Duodenal mucosa (tissue), 2 donors: ENCODE measurements at regions not wholly inside any gene's neighbourhood (a gene's known extent, or its start where the extent isn't known, plus 50 kb on each side); places are given as distances from the start of the nearest gene placed in this dataset.

Source experiments
- H3K27ac ChIP-seq: one replicate; pipeline ENCODE4 v1.7.0; 2013; ENCODE audit warnings: low read depth, low read length
- H3K27me3 ChIP-seq, 2 donors: one replicate each; pipeline ENCODE4 v1.7.0; 2013; ENCODE audit warnings: low read length in 2 of 2, control low read depth in 1 of 2; ENCODE audit not compliant: insufficient read depth in 2 of 2, control insufficient read depth in 1 of 2
- H3K36me3 ChIP-seq, 2 donors: one replicate each; pipeline ENCODE4 v1.7.0; 2013; ENCODE audit warnings: low read length in 2 of 2, control low read depth in 1 of 2; ENCODE audit not compliant: insufficient read depth in 2 of 2, control insufficient read depth in 1 of 2
- H3K4me1 ChIP-seq, 2 donors: one replicate each; pipeline ENCODE4 v1.7.0; 2013; ENCODE audit warnings: low read length in 2 of 2, control low read depth in 1 of 2; ENCODE audit not compliant: insufficient read depth in 2 of 2, control insufficient read depth in 1 of 2
- H3K4me3 ChIP-seq, 2 donors: one replicate each; pipeline ENCODE4 v1.7.0; 2013; ENCODE audit warnings: low read length in 2 of 2, low read depth in 1 of 2
- H3K9ac ChIP-seq, 2 donors: one replicate each; pipeline ENCODE4 v1.7.0; 2013; ENCODE audit warnings: low read length in 2 of 2, low read depth in 1 of 2
- H3K9me3 ChIP-seq, 2 donors: one replicate each; pipeline ENCODE4 v1.7.0; 2013; ENCODE audit warnings: low read length in 2 of 2, control low read depth in 1 of 2; ENCODE audit not compliant: control insufficient read depth in 1 of 2

DNA sequence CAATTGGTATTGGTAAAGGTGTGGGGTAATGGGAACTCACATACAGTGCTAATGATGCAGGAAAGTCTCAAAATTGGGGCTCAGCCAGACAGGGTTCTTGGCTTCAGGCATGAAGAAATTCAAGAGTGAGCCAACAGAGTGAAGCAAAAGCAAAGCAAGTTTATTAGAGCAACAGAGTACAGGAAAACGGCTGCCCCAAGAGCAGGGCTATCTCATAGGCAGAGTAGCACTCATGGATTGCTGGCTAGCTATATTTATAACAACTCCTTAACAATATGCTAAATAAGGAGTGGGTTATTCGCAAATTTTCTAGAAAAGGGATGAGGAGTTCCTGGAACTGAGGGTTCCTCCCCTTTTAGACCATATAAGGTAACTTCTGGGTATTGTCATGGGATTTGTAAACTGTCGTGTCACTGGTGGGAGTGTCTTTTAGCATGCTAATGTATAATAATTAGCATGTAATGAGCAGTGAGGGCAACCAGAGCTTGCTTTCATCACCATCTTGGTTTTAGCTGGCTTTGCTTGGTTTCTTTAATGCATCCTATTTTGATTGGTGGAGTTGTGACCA lies 233.8 kb upstream of the NOL4 start:
- no peaks in the 10 kb centered on the region for H3K36me3 ChIP-seq

DNA sequence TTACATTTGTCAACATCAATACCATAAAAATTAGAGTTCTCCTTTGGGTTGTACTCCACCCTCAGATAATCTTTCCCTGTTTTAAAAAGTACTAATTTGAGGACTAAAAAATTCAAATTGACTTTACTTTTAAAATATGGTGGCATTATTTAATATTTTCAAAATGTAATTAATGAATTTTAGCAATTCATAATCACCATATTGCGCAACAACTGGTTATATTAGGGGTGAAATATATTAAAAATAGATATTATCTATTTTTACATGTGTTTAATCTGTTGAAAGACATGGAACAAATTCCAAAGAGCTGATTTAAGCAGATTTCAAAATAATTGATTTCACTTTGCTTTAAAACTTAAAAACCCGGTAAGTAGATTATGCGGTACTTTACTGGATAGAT lies 236.6 kb upstream of the NOL4 start:
- Histone ChIP-seq H3K27me3 (no peaks in the 10 kb centered on the region), H3K4me3 (no peak overlapping the region), H3K4me1 (no peaks in the 10 kb centered on the region), H3K9ac (no peak overlapping the region), H3K36me3 (no peaks in the 10 kb centered on the region), H3K27ac (no peak overlapping the region), H3K9me3 (no peaks in the 10 kb centered on the region)

More for the DNA sequence above, 233.8 kb upstream of the NOL4 start:
- H3K4me1 ChIP-seq, result no peaks in the 10 kb centered on the region
- H3K27ac ChIP-seq, result no peak overlapping the region
- H3K9me3 ChIP-seq, result no peaks in the 10 kb centered on the region
- H3K9ac ChIP-seq, result no peak overlapping the region
- no peaks in the 10 kb centered on the region for H3K27me3 ChIP-seq
- H3K4me3 ChIP-seq, result no peak overlapping the region

DNA sequence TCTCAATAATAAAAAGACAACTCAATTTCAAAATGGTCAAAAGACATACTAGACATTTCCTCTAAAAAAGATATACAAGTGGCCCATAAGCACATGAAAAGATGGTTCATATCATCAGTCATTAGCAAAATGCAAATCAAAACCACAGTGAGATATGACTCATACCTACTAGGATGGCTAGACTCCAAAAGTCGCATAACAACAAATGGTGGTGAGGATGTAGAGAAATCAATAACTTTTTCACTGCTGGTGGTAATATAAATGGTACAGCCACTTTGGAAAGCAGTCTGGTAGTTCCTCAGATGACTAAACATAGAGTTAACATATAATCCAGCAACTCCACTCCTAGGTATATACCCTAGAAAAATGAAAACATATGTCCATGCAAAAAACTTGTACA lies 242.3 kb upstream of the NOL4 start:
- Histone ChIP-seq H3K27me3 (no peaks in the 10 kb centered on the region), H3K4me1 (no peaks in the 10 kb centered on the region), H3K9ac (no peak overlapping the region), H3K4me3 (no peak overlapping the region), H3K36me3 (no peaks in the 10 kb centered on the region), H3K27ac (no peak overlapping the region), H3K9me3 (no peaks in the 10 kb centered on the region)

DNA sequence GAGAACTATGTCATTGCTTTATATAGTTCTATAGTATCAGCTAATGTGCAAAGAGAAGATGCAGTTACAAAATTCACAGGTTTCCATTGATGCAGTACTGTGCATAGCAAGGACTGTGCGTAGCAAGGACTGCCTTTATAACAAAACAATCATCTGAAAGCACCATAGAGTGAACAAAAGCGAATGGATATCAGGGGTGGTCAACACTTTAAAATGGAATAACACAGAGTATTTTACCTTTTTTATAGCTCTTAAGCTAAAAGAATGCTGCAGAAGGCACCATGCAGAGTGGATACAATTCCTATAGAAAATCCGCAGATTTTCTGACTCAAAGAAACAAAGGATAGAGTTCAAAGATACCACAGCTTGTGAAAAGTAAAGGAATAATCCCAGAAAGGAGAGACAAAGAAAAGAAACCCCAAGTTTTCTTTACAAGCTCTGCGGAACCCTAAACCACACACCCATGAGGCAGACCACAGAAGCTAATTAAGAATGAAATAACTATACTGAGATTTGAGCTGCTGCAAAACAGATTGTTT lies 229.9 kb upstream of the DTNA start:
- no peak overlapping the region for H3K27ac ChIP-seq
- no peak overlapping the region for H3K4me3 ChIP-seq
- H3K9me3 ChIP-seq, result no peaks in the 10 kb centered on the region
- H3K9ac ChIP-seq, result no peak overlapping the region
- no peaks in the 10 kb centered on the region for H3K27me3 ChIP-seq
- no peaks in the 10 kb centered on the region for H3K36me3 ChIP-seq
- H3K4me1 ChIP-seq, result no peaks in the 10 kb centered on the region

DNA sequence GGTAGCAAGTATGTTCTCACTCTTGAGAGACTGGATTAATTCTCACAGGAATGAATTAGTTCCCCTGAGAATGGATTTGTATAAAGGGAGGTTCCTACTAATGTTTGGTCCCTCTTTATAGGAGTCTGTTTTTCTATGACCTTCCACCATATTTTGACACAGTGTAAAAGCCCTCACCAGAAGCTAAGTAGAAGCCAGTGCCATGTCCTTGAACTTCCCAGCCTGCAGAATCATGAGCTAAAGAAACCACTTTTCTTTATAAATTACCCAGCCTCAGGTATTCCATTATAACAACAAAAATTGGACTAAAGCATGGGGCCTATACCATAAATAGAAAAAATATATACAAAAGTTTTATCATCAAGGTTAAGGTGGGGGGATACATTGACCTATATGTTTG lies 227.9 kb upstream of the DTNA start:
- no peaks in the 10 kb centered on the region for H3K4me1 ChIP-seq
- no peaks in the 10 kb centered on the region for H3K27me3 ChIP-seq
- no peaks in the 10 kb centered on the region for H3K36me3 ChIP-seq
- no peak overlapping the region for H3K9ac ChIP-seq
- no peak overlapping the region for H3K4me3 ChIP-seq
- no peak overlapping the region for H3K27ac ChIP-seq
- H3K9me3 ChIP-seq, result no peaks in the 10 kb centered on the region

DNA sequence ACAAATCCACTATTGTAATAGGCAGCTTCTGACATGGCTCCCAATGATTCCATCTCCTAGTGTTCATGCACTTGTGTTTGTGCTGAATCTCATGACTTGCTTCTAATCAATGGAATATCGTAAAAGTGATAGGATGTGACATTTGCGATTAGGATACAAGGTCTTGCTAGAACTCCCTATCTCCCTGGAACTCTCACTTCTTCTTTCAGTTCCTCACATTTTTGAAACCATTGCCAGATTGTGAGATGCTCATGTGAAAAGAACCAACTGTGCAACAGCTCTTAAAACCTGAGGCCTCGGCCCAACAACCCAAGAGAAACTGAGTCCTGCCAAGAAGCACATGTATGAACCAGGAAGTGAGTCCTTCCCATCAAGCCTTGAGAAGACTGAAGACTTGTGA lies 226.9 kb upstream of the DTNA start:
- Histone ChIP-seq H3K4me3 (no peak overlapping the region), H3K27ac (no peak overlapping the region), H3K27me3 (no peaks in the 10 kb centered on the region), H3K4me1 (no peaks in the 10 kb centered on the region), H3K9ac (no peak overlapping the region), H3K9me3 (no peaks in the 10 kb centered on the region), H3K36me3 (no peaks in the 10 kb centered on the region)

DNA sequence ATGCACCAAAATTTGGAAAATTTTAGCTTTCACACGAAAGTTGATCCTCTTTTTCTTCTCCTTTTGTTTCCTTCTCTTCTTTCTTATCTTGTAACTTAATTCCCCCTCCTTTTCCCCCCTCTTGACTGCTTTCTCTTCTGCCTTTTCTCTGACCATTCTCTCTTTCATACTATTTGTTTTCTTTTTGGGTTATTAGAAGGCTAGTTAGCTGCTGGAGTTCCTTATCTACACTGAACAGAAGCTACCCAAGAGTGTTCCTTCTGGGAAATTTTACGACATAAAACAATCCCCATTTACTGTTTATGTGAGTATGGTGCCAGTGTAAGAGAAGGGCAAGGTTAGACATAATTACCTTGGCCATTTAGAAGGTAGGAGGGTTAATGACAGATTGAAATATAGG lies 218.4 kb upstream of the DTNA start:
- Histone ChIP-seq H3K27me3 (peaks cover 6 to 30% of the 10 kb centered on the region in 2 donors), H3K27ac (no peak overlapping the region), H3K4me3 (no peak overlapping the region), H3K9me3 (no peaks in the 10 kb centered on the region), H3K9ac (no peak overlapping the region), H3K36me3 (no peaks in the 10 kb centered on the region), H3K4me1 (no peaks in the 10 kb centered on the region)

DNA sequence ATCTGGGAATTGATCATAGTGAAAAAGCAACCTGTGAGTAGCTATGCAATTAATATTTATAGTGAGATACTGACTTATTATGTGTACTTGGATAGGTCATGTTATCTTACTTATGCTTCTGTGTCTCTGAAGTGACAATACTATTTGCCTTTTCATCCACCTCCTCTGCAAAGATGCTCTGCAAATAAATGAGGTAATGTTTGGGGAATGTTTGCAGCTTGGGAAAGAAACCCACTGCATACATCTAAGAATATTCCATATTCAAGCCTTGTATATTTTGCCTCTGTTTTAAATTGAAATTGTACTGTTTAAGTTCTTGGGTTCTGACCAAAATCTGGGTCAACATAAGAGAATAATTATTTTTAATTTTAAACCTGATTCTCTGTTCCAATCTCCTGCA lies 217.4 kb upstream of the DTNA start:
- H3K9ac ChIP-seq, result no peak overlapping the region
- H3K9me3 ChIP-seq, result no peaks in the 10 kb centered on the region
- H3K4me3 ChIP-seq, result no peak overlapping the region
- peaks cover 6 to 30% of the 10 kb centered on the region in 2 donors for H3K27me3 ChIP-seq
- no peak overlapping the region for H3K27ac ChIP-seq
- no peaks in the 10 kb centered on the region for H3K36me3 ChIP-seq
- H3K4me1 ChIP-seq, result no peaks in the 10 kb centered on the region

DNA sequence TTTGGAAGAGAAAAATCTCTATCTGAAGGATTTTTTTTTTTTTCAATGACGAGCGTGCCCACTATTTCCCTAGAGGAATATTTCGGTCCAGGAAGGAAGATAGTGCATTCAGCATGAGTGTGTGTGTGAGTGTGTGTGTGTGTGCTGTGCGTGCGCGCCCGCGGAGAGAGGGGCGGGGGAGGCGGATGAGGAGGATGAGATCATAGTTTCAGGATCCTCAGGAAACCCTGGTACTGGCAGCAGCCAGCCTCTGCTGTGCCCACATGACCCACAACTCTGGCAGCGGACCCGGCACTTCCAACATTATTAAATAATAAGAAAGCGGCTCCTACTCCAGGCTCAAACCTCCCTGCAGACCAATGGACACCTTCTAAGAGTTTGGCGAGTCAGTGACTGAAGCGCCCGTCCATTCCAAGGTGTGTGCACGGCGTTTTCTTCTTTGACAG lies 217.0 kb upstream of the DTNA start:
- peak overlapping the region; percentile 40 to 50 for H3K4me3 ChIP-seq

DNA sequence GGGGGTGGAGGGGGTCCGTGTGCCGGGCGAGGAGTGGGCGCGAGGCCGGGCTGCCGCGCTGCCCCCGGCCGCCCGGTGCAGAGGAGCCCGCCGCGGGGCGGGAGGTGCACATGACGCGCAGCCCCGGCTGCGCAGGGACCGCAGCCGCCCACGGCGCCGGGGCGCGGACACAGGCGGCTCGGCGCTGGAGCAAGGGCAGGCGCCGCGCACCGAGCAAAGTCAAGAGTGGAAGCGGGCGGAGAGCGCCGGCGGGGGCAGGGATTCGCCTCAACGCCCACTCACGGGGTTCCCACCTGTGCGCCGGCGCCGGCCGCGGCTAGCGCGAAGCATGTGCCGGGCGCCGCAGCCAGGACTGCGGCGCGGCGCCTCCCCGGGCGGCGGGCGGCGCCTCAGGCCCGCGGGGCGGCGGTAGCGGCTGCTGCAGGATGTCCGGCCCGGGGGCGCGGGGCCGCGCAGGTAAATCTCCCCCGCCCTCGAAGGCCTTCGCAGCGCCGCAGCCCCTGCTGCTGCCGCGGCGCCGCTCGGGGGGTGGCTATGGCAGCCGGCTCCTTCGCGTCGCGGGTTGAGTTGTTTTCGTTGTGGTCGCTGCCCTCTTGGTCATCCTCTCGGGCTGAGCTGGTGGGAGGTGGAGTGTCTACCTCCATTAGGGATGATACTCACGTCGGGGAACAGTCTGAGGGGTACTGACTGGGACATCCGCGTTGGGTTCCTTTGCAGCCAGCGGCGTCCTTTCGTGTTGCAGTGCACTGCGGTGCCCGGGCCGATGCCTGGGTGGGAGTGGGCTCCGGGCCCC lies 216.3 kb upstream of the DTNA start:
- no peaks in the 10 kb centered on the region for H3K9me3 ChIP-seq
- H3K9ac ChIP-seq, result no peak overlapping the region
- no peaks in the 10 kb centered on the region for H3K36me3 ChIP-seq
- peak overlapping the region; percentile 40 to 50 for H3K4me3 ChIP-seq
- H3K27ac ChIP-seq, result no peak overlapping the region
- no peaks in the 10 kb centered on the region for H3K4me1 ChIP-seq
- peaks cover 6 to 30% of the 10 kb centered on the region in 2 donors for H3K27me3 ChIP-seq

More for the DNA sequence above, 217.0 kb upstream of the DTNA start:
- Histone ChIP-seq H3K4me1 (no peaks in the 10 kb centered on the region), H3K9ac (no peak overlapping the region), H3K9me3 (no peaks in the 10 kb centered on the region), H3K36me3 (no peaks in the 10 kb centered on the region), H3K27ac (no peak overlapping the region), H3K27me3 (peaks cover 6 to 30% of the 10 kb centered on the region in 2 donors)
